K562 (cell line): ENCODE measurements at regions not wholly inside any gene's neighbourhood (a gene's known extent, or its start where the extent isn't known, plus 50 kb on each side); places are given as distances from the start of the nearest gene placed in this dataset.

Experiments used
- ATAC-seq: fragments of 200-7000 bp; cut with Tn5 transposase; 3 replicates; pipeline ENCODE4 v1.9.1; 2020; ENCODE audit warnings: moderate library complexity
- BruUV-seq: library from RNA; stranded (reverse); fragments of 400-500 nt; replicated peaks from 2 replicates; lab custom pipeline; 2021; lab: Mats Ljungman, UMichigan
- CTCF ChIA-PET: fragments of 300-600 bp; formaldehyde crosslinking; extraction: SDS; loops from one replicate; lab custom pipeline; 2021; ENCODE audit warnings: low intra/inter-chr PET ratio; lab: Yijun Ruan, JAX
- POLR2A ChIA-PET: fragments of 300-600, 350-650 bp; sonication (Branson Sonifier 250); formaldehyde crosslinking; extraction: SDS; loops from one replicate; lab custom pipeline; 2021; ENCODE audit warnings: antibody characterized with exemption, inconsistent platforms; lab: Yijun Ruan, JAX
- DNase-seq, 4 experiments: peaks; one replicate each; pipeline versions ENCODE4 v3.0.0 to v3.0.0-alpha.2; 2011 to 2018; ENCODE audit warnings: low spot score in 3 of 4, mixed read lengths in 3 of 4; ENCODE audit errors: extremely low read depth in 1 of 4
- FAIRE-seq: peaks from 2 replicates; lab custom pipeline; 2011; peaks lifted over from hg19 to GRCh38; lab: Jason Lieb, UNC
- H2AFZ ChIP-seq: 2 replicates; pipeline ENCODE4 v1.6.0; 2011; ENCODE audit warnings: low read depth, low read length, control low read depth, inconsistent platforms
- H3K27ac ChIP-seq: fragments of 200-600 bp; 3 replicates; pipeline ENCODE4 v1.8.0; 2011; ENCODE audit warnings: low read depth, mild to moderate bottlenecking, control low read depth, inconsistent platforms, low read length, moderate library complexity, mixed read lengths; ENCODE audit errors: extremely low read depth
- H3K27me3 ChIP-seq, 2 experiments: fragments of 300-600 bp in 1 of 2; 2 replicates in 1 of 2; 3 replicates in 1 of 2; pipeline versions ENCODE4 v1.6.0 to v1.8.0; 2011; ENCODE audit warnings: inconsistent platforms in 2 of 2, low read length in 2 of 2, mild to moderate bottlenecking in 1 of 2, mixed read lengths in 1 of 2, moderate library complexity in 1 of 2; ENCODE audit not compliant: control insufficient read depth in 2 of 2, insufficient read depth in 2 of 2
- H3K36me3 ChIP-seq: fragments of 300-600 bp; 3 replicates; pipeline ENCODE4 v1.8.0; 2011; ENCODE audit warnings: mild to moderate bottlenecking, low read length, inconsistent platforms; ENCODE audit not compliant: control insufficient read depth, insufficient read depth
- H3K4me1 ChIP-seq, 2 experiments: fragments of 200-600 bp in 1 of 2; replicated peaks in 1 of 2; 2 replicates in 1 of 2; 3 replicates in 1 of 2; pipeline versions ENCODE4 v1.5.1 to v1.8.0; 2011; ENCODE audit warnings: inconsistent platforms in 2 of 2, low read length in 2 of 2, mild to moderate bottlenecking in 1 of 2, mixed read lengths in 1 of 2, moderate library complexity in 1 of 2; ENCODE audit not compliant: control insufficient read depth in 2 of 2, insufficient read depth in 2 of 2
- H3K4me2 ChIP-seq: 2 replicates; pipeline ENCODE4 v1.6.1; 2011; ENCODE audit warnings: low read length, control low read depth, inconsistent platforms, mixed read lengths; ENCODE audit not compliant: insufficient read depth
- H3K4me3 ChIP-seq: fragments of 200-600 bp; sonication (generic), shearing (Covaris generic); 2 replicates; pipeline ENCODE4 v1.5.1; 2016; ENCODE audit warnings: control low read depth, inconsistent platforms
- H3K79me2 ChIP-seq: fragments of 200-600 bp; 3 replicates; pipeline ENCODE4 v1.8.0; 2011; ENCODE audit warnings: low read length, inconsistent platforms; ENCODE audit not compliant: control insufficient read depth, insufficient read depth
- H3K9ac ChIP-seq, 2 experiments: 2 replicates each; pipeline versions ENCODE4 v1.6.0 to v1.6.1; 2011; ENCODE audit warnings: low read depth in 2 of 2, low read length in 2 of 2, control low read depth in 1 of 2, inconsistent platforms in 1 of 2, mild to moderate bottlenecking in 1 of 2, mixed read lengths in 1 of 2; ENCODE audit not compliant: insufficient read depth in 1 of 2
- H3K9me1 ChIP-seq: one replicate; pipeline ENCODE4 v1.6.0; 2011; ENCODE audit warnings: inconsistent platforms, mild to moderate bottlenecking, low read length, moderate library complexity; ENCODE audit not compliant: control insufficient read depth, insufficient read depth
- H3K9me3 ChIP-seq: replicated peaks from 2 replicates; pipeline ENCODE4 v1.5.1; 2011; ENCODE audit warnings: low read depth, low read length, inconsistent platforms; ENCODE audit not compliant: control insufficient read depth, insufficient read depth
- H4K20me1 ChIP-seq: replicated peaks from 2 replicates; pipeline ENCODE4 v1.6.1; 2011; ENCODE audit warnings: low read length, inconsistent platforms, mixed read lengths; ENCODE audit not compliant: control insufficient read depth, insufficient read depth
- BCL6 ChIP-seq: fragments of 250-450 bp; sonication (Bioruptor Pico); IDR thresholded peaks from 2 replicates; pipeline ENCODE4 v1.4.0; 2020
- HNRNPUL1 ChIP-seq: fragments of 200-400 bp; formaldehyde crosslinking; IDR thresholded peaks from 2 replicates; pipeline ENCODE4 v1.6.1; 2017; ENCODE audit warnings: low read length
- MAFK ChIP-seq: IDR thresholded peaks from 2 replicates; pipeline ENCODE4 v1.6.1; 2011; ENCODE audit warnings: low read length, improper control_type of control experiment
- MCM2 ChIP-seq: fragments of 450-650 bp; IDR thresholded peaks from 2 replicates; pipeline ENCODE4 v1.6.1; 2017; ENCODE audit warnings: low read depth, mild to moderate bottlenecking
- MTA3 ChIP-seq: fragments of 450-650 bp; formaldehyde crosslinking; IDR thresholded peaks from 2 replicates; pipeline ENCODE4 v1.6.1; 2017; ENCODE audit warnings: mild to moderate bottlenecking, borderline replicate concordance
- NFIC ChIP-seq: fragments of 450-650 bp; IDR thresholded peaks from 2 replicates; pipeline ENCODE4 v1.6.1; 2017; ENCODE audit warnings: mild to moderate bottlenecking, inconsistent platforms
- NR2C2 ChIP-seq, 2 experiments: fragments of 200-800 bp in 1 of 2; sonication (Bioruptor generic) in 1 of 2; sonication (generic) in 1 of 2; formaldehyde crosslinking in 1 of 2; IDR thresholded peaks; 2 replicates each; pipeline versions ENCODE4 v1.6.1 to v1.8.0; 2016 to 2022; ENCODE audit warnings: mild to moderate bottlenecking in 1 of 2, missing compliant biosample characterization in 1 of 2, missing genetic modification characterization in 1 of 2, missing genetic modification reagents in 1 of 2
- NR2F6 ChIP-seq: fragments of 450-650 bp; formaldehyde crosslinking; IDR thresholded peaks from 2 replicates; pipeline ENCODE4 v1.4.0; 2020; ENCODE audit warnings: mild to moderate bottlenecking
- PHB2 ChIP-seq: fragments of 450-650 bp; IDR thresholded peaks from 2 replicates; pipeline ENCODE4 v1.6.1; 2017; ENCODE audit warnings: low read depth
- TAF7 ChIP-seq: fragments of 450-650 bp; IDR thresholded peaks from 2 replicates; pipeline ENCODE4 v1.6.1; 2016; ENCODE audit warnings: missing genetic modification characterization, missing compliant biosample characterization
- TAF9B ChIP-seq: fragments of 450-650 bp; IDR thresholded peaks from 2 replicates; pipeline ENCODE4 v1.6.1; 2018; ENCODE audit warnings: mild to moderate bottlenecking; ENCODE audit not compliant: partially characterized antibody
- THRB ChIP-seq: fragments of 450-650 bp; formaldehyde crosslinking; conservative IDR thresholded peaks from 2 replicates; pipeline ENCODE4 v1.4.0; 2022; ENCODE audit warnings: mild to moderate bottlenecking, missing genetic modification characterization
- ZNF24 ChIP-seq: fragments of 450-650 bp; IDR thresholded peaks from 2 replicates; pipeline ENCODE4 v1.6.1; 2016
- ZNF347 ChIP-seq: fragments of 450-650 bp; formaldehyde crosslinking; IDR thresholded peaks from 2 replicates; pipeline ENCODE4 v1.4.0; 2020; ENCODE audit warnings: low read depth, mild to moderate bottlenecking, moderate library complexity
- WGBS: fragments of 100-300 bp; shearing (Covaris generic); methylation state at CpG from one replicate; pipeline ENCODE4 v1.1.6; 2016; ENCODE audit warnings: low coverage, mixed read lengths; ENCODE audit not compliant: insufficient coverage; ENCODE audit errors: missing lambda C conversion rate; 5-methylcytosine and 5-hydroxymethylcytosine counted together
- in situ Hi-C: fragments of 300-500 bp; cut with MboI; formaldehyde crosslinking; loops from 4 replicates; pipeline ENCODE4 v1.15.0; 2018; ENCODE audit warnings: inconsistent platforms, mixed read lengths
- intact Hi-C: fragments of 100-400 bp; cut with micrococcal nuclease; formaldehyde crosslinking; loops from 2 replicates; pipeline ENCODE4 v1.14.2; 2022
- TF ChIP-seq, protein P1 (sequence below): fragments of 250-450 bp; sonication (Bioruptor Pico); IDR thresholded peaks from 2 replicates; pipeline ENCODE4 v1.9.0; 2021; ENCODE audit warnings: mild to moderate bottlenecking

DNA sequence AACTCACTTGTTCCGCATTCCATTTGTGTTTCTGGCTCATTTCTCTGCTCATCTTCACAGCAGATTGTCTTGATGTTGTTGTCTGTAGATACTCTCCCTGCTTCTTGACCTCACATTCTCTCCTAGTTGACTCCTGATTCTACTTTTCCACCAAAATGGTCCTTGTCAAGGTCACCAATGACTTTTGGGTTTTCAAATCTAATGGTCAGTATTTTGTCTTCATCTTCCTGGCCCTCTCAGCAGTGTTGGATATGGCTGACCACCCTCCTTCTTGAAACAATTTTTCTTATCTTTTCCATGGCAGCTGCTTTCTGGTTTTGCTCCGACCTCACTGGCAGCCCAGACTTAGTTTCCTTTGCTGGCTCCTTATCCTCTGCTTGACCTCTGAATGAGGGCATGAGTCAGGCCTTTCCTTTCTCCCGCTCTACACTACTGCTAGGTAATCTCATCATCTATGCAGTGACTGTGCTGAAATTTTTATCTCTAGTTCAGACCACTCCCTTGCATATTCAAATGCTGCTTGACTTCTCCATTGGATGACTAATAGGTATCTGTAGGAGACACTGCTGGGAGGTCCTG lies 386.6 kb upstream of the SPRED2 start:
- Histone ChIP-seq H3K4me1 (peaks cover 9 to 48% of the 10 kb centered on the region in 2 experiments), H3K4me3 (peak overlapping the region; percentile 9; the same call in 1 of the 2 replicates), H4K20me1 (no peaks in the 10 kb centered on the region), H3K9me1 (no peaks in the 10 kb centered on the region), H3K4me2 (peak overlapping the region; percentile 81), H2AFZ (peak overlapping the region; percentile 87), H3K27ac (peak overlapping the region; percentile 84), H3K79me2 (peaks cover 16% of the 10 kb centered on the region), H3K9ac (peak overlapping the region in 1 of 2 experiments; percentile 72; a peak in 2 of 4 replicates), H3K36me3 (no peaks in the 10 kb centered on the region), H3K9me3 (peaks cover 9% of the 10 kb centered on the region), H3K27me3 (no peaks in the 10 kb centered on the region)
- ChIA-PET POLR2A (interaction anchor here (0.7 to 2.7 kb wide), 5 partner anchors 8 to 26 kb away, joined by 3 to 8 read pairs (median 4); no protein-coding TSS in a partner anchor), CTCF (no interaction called here)
- TSS peak; percentile 90 for BruUV-seq
- intact Hi-C loops (no loop called here), in situ Hi-C loops (no loop called here)
- peak; percentile 98 for FAIRE-seq
- peak; percentile 88 for ATAC-seq
- 4% methylated on average over 3 of the region's 3 CpGs for WGBS
- peak; percentile 54 to 94 (median 70) for DNase-seq
- TF ChIP-seq TAF9B: peak; percentile 83
- peak; percentile 64 for TF ChIP-seq NFIC
- TF ChIP-seq, protein P1, sequence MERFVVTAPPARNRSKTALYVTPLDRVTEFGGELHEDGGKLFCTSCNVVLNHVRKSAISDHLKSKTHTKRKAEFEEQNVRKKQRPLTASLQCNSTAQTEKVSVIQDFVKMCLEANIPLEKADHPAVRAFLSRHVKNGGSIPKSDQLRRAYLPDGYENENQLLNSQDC (CRISPR knock-in tag): no peak
- 0 out of 2 replicates have a peak, but pooled peaks have one; percentile 40 for TF ChIP-seq THRB (CRISPR knock-in tag)
- TF ChIP-seq MTA3: 0 out of 2 replicates have a peak, but pooled peaks have one; percentile 74
- TF ChIP-seq ZNF24: no peak
- 0 out of 2 replicates have a peak, but pooled peaks have one; percentile 63 for TF ChIP-seq BCL6
- TF ChIP-seq ZNF347 (CRISPR knock-in tag): no peak
- no peak for TF ChIP-seq NR2C2 (CRISPR knock-in tag; IDR thresholded peaks at IDR 0.05)
- TF ChIP-seq NR2C2 (tag; IDR thresholded peaks at IDR 0.05): peak; percentile 88
- TF ChIP-seq TAF7 (tag): peak; percentile 49; the same call in 1 of the 2 replicates
- TF ChIP-seq PHB2: no peak
- TF ChIP-seq HNRNPUL1: no peak
- peak; percentile 93 for TF ChIP-seq MAFK
- TF ChIP-seq MCM2: no peak
- 0 out of 2 replicates have a peak, but pooled peaks have one; percentile 79 for TF ChIP-seq NR2F6 (CRISPR knock-in tag)
